H1 (cell line): ENCODE measurements at regions not wholly inside any gene's neighbourhood (a gene's known extent, or its start where the extent isn't known, plus 50 kb on each side); places are given as distances from the start of the nearest gene placed in this dataset.

Experiments used
- CTCF ChIA-PET: fragments of 300-600 bp; sonication (Branson Sonifier 250); formaldehyde crosslinking; loops from one replicate; lab custom pipeline; 2021; ENCODE audit not compliant: partially characterized antibody; lab: Charles Lee
- POLR2A ChIA-PET: fragments of 300-600 bp; sonication (Branson Sonifier 250); formaldehyde crosslinking; loops from one replicate; lab custom pipeline; 2021; ENCODE audit warnings: inconsistent platforms; ENCODE audit not compliant: partially characterized antibody; lab: Charles Lee
- DNase-seq, 2 experiments: peaks; one replicate each; pipeline versions ENCODE4 v3.0.0 to v3.0.0-alpha.2; 2010 to 2022; ENCODE audit warnings: low spot score in 2 of 2, low read depth in 1 of 2, mixed read lengths in 1 of 2
- FAIRE-seq: peaks from 2 replicates; lab custom pipeline; 2011; peaks lifted over from hg19 to GRCh38; lab: Jason Lieb, UNC
- H2AFZ ChIP-seq: 2 replicates; pipeline ENCODE4 v1.8.1; 2012; ENCODE audit warnings: low read length, inconsistent platforms
- H2AK5ac ChIP-seq: 2 replicates; pipeline ENCODE4 v1.6.1; 2013; ENCODE audit warnings: low read depth, low read length
- H2BK120ac ChIP-seq: replicated peaks from 2 replicates; pipeline ENCODE3; 2013; ENCODE audit warnings: low read depth, low read length, inconsistent platforms
- H2BK12ac ChIP-seq: 2 replicates; pipeline ENCODE4 v1.6.1; 2013; ENCODE audit warnings: low read depth, low read length
- H2BK15ac ChIP-seq: 2 replicates; pipeline ENCODE4 v1.6.1; 2013; ENCODE audit warnings: low read length
- H2BK20ac ChIP-seq: 2 replicates; pipeline ENCODE4 v1.6.1; 2013; ENCODE audit warnings: low read length
- H2BK5ac ChIP-seq: 2 replicates; pipeline ENCODE4 v1.6.1; 2013; ENCODE audit warnings: low read depth, low read length
- H3K14ac ChIP-seq: 2 replicates; pipeline ENCODE4 v1.6.1; 2013; ENCODE audit warnings: inconsistent platforms; ENCODE audit not compliant: insufficient read length
- H3K18ac ChIP-seq: 2 replicates; pipeline ENCODE4 v1.6.1; 2013; ENCODE audit warnings: low read length; ENCODE audit errors: extremely low read depth
- H3K23ac ChIP-seq: 2 replicates; pipeline ENCODE4 v1.6.1; 2013; ENCODE audit warnings: inconsistent platforms; ENCODE audit not compliant: insufficient read length
- H3K23me2 ChIP-seq: 2 replicates; pipeline ENCODE4 v1.6.1; 2013; ENCODE audit warnings: low read depth, low read length
- H3K27ac ChIP-seq: 2 replicates; pipeline ENCODE4 v1.6.1; 2011; ENCODE audit warnings: low read depth, low read length, inconsistent platforms
- H3K27me3 ChIP-seq, 4 experiments: replicated peaks in 1 of 4; 1 replicate in 1 of 4; 2 replicates in 3 of 4; pipeline versions ENCODE4 v1.6.1 to v1.8.1; 2011 to 2013; ENCODE audit warnings: low read length in 3 of 4, mild to moderate bottlenecking in 3 of 4, inconsistent platforms in 2 of 4, mixed read lengths in 2 of 4, moderate library complexity in 1 of 4; ENCODE audit not compliant: control insufficient read depth in 3 of 4, insufficient read depth in 3 of 4; ENCODE audit errors: extremely low read depth in 1 of 4
- H3K36me3 ChIP-seq, 4 experiments: 2 replicates each; pipeline versions ENCODE4 v1.6.1 to v1.8.1; 2011 to 2013; ENCODE audit warnings: mild to moderate bottlenecking in 4 of 4, low read length in 3 of 4, moderate library complexity in 2 of 4, control low read depth in 1 of 4, inconsistent platforms in 1 of 4; ENCODE audit not compliant: insufficient read depth in 4 of 4, control insufficient read depth in 2 of 4
- H3K4ac ChIP-seq: replicated peaks from 2 replicates; pipeline ENCODE3; 2013; ENCODE audit warnings: low read length, low read depth, mixed read lengths, inconsistent platforms; ENCODE audit not compliant: insufficient read length
- H3K4me1 ChIP-seq, 4 experiments: replicated peaks in 1 of 4; 1 replicate in 1 of 4; 2 replicates in 3 of 4; pipeline versions ENCODE4 v1.6.1 to v1.8.1; 2011 to 2013; ENCODE audit warnings: low read length in 3 of 4, inconsistent platforms in 2 of 4, mixed read lengths in 1 of 4; ENCODE audit not compliant: insufficient read depth in 4 of 4, control insufficient read depth in 3 of 4
- H3K4me2 ChIP-seq, 2 experiments: 2 replicates each; pipeline versions ENCODE4 v1.6.1 to v1.8.1; 2011 to 2013; ENCODE audit warnings: low read depth in 2 of 2, low read length in 2 of 2, control low read depth in 1 of 2, inconsistent platforms in 1 of 2, mild to moderate bottlenecking in 1 of 2; ENCODE audit not compliant: insufficient read depth in 1 of 2
- H3K4me3 ChIP-seq, 4 experiments: fragments of 200-600, 300-600 bp in 1 of 4; sonication (generic), shearing (Covaris generic), sonication (Bioruptor Twin) in 1 of 4; 2 replicates each; pipeline versions ENCODE4 v1.5.1 to v1.8.1; 2011 to 2016; ENCODE audit warnings: low read length in 4 of 4, low read depth in 3 of 4, control low read depth in 2 of 4, inconsistent platforms in 2 of 4, mild to moderate bottlenecking in 2 of 4, mixed read lengths in 1 of 4, moderate library complexity in 1 of 4; ENCODE audit not compliant: insufficient read depth in 2 of 4; ENCODE audit errors: extremely low read depth in 1 of 4
- H3K56ac ChIP-seq: replicated peaks from 2 replicates; pipeline ENCODE3; 2013; ENCODE audit warnings: low read depth, mild to moderate bottlenecking, mixed read lengths, low read length, inconsistent platforms; ENCODE audit not compliant: insufficient read length
- H3K79me1 ChIP-seq: 2 replicates; pipeline ENCODE4 v1.6.1; 2013; ENCODE audit warnings: low read depth, low read length, control low read depth
- H3K79me2 ChIP-seq, 2 experiments: 2 replicates each; pipeline versions ENCODE4 v1.6.1 to v1.8.1; 2012 to 2013; ENCODE audit warnings: low read length in 2 of 2, mild to moderate bottlenecking in 2 of 2, inconsistent platforms in 1 of 2; ENCODE audit not compliant: insufficient read depth in 2 of 2, control insufficient read depth in 1 of 2
- H3K9ac ChIP-seq, 4 experiments: replicated peaks in 1 of 4; 1 replicate in 1 of 4; 2 replicates in 3 of 4; pipeline versions ENCODE4 v1.6.1 to v1.8.1; 2011 to 2013; ENCODE audit warnings: low read depth in 3 of 4, low read length in 3 of 4, control low read depth in 2 of 4, mild to moderate bottlenecking in 2 of 4, moderate library complexity in 2 of 4, inconsistent platforms in 1 of 4; ENCODE audit errors: extremely low read depth in 1 of 4
- H3K9me3 ChIP-seq, 2 experiments: 2 replicates each; pipeline versions ENCODE4 v1.6.1 to v1.8.1; 2012 to 2013; ENCODE audit warnings: mild to moderate bottlenecking in 2 of 2, moderate library complexity in 2 of 2, control low read depth in 1 of 2, inconsistent platforms in 1 of 2, low read depth in 1 of 2, low read length in 1 of 2, mixed read lengths in 1 of 2; ENCODE audit not compliant: insufficient read depth in 2 of 2
- H4K20me1 ChIP-seq, 2 experiments: replicated peaks in 1 of 2; 2 replicates each; pipeline versions ENCODE3 to v1.8.1; 2011 to 2013; ENCODE audit warnings: inconsistent platforms in 2 of 2, low read length in 2 of 2, mild to moderate bottlenecking in 1 of 2; ENCODE audit not compliant: insufficient read depth in 2 of 2, control insufficient read depth in 1 of 2
- H4K5ac ChIP-seq: 2 replicates; pipeline ENCODE4 v1.6.1; 2013; ENCODE audit warnings: low read length, low read depth, mixed read lengths, inconsistent platforms; ENCODE audit not compliant: insufficient read length
- H4K8ac ChIP-seq: 2 replicates; pipeline ENCODE4 v1.8.0; 2013; ENCODE audit warnings: mild to moderate bottlenecking, moderate library complexity, low read length, inconsistent platforms; ENCODE audit not compliant: insufficient read depth; ENCODE audit errors: extremely low read depth
- H4K91ac ChIP-seq: replicated peaks from 2 replicates; pipeline ENCODE3; 2013; ENCODE audit warnings: low read length, mixed read lengths, inconsistent platforms; ENCODE audit not compliant: insufficient read length
- BCL11A ChIP-seq, 2 experiments: IDR thresholded peaks; one replicate each; pipeline ENCODE4 v1.6.1; 2011; ENCODE audit warnings: low read depth in 2 of 2, low read length in 2 of 2, mild to moderate bottlenecking in 2 of 2
- WGBS, 2 experiments: shearing (Covaris generic) in 1 of 2; methylation state at CpG; one replicate each; pipeline versions ENCODE4 v1.1.6 to v1.1.7; 2013 to 2015; ENCODE audit warnings: low lambda C conversion rate in 2 of 2, mixed read lengths in 2 of 2, inconsistent platforms in 1 of 2, low coverage in 1 of 2, missing lambda C conversion rate in 1 of 2; ENCODE audit not compliant: insufficient replicate concordance in 2 of 2, insufficient coverage in 1 of 2, insufficient read length in 1 of 2; ENCODE audit errors: extremely low coverage in 1 of 2, missing lambda C conversion rate in 1 of 2; 5-methylcytosine and 5-hydroxymethylcytosine counted together
- TF ChIP-seq, protein P1 (sequence below), 3 experiments: IDR thresholded peaks; 1 replicate in 2 of 3; 2 replicates in 1 of 3; pipeline versions ENCODE4 v1.5.1 to v1.6.1; 2011; ENCODE audit warnings: low read length in 3 of 3, mild to moderate bottlenecking in 3 of 3, inconsistent platforms in 2 of 3, low read depth in 1 of 3, moderate library complexity in 1 of 3; ENCODE audit not compliant: insufficient read depth in 1 of 3; ENCODE audit errors: control extremely low read depth in 1 of 3

DNA sequence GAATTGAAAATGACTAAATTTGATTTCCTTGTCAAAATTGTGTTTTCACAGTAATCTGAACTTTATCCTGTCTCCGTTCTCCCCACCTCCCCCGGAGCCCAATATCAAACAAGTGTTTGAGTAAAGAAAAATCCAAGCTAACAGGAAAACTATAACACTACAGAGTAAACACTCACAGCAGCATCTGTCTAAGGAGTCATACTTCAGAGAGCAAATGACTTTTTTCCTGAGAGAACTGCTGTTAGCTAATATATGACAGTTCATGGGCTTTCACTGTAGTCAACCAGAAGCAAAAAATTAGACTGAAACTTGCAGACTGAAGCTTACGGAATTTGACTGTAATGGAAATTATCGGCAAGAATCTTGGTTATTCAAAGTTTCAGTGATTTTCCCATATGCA is 321.7 kb downstream of the ANKRD50 start:
- no peaks in the 10 kb centered on the region for H3K4me1 ChIP-seq
- no peaks in the 10 kb centered on the region for H3K36me3 ChIP-seq
- H3K4me3 ChIP-seq: no peak overlapping the region
- no peak overlapping the region for H2BK120ac ChIP-seq
- DNase-seq: no peak
- no peak overlapping the region for H4K8ac ChIP-seq
- no peak overlapping the region for H2BK12ac ChIP-seq
- H2AFZ ChIP-seq: no peak overlapping the region
- H3K79me1 ChIP-seq: no peaks in the 10 kb centered on the region
- CTCF ChIA-PET: no interaction called here
- POLR2A ChIA-PET: no interaction called here
- no peak overlapping the region for H4K91ac ChIP-seq
- H3K27me3 ChIP-seq: no peaks in the 10 kb centered on the region
- no peak overlapping the region for H3K14ac ChIP-seq
- H2BK5ac ChIP-seq: no peak overlapping the region
- H4K5ac ChIP-seq: no peak overlapping the region
- H3K23ac ChIP-seq: no peak overlapping the region
- H2AK5ac ChIP-seq: no peak overlapping the region
- H4K20me1 ChIP-seq: no peaks in the 10 kb centered on the region
- no peak overlapping the region for H3K4me2 ChIP-seq
- H3K23me2 ChIP-seq: no peaks in the 10 kb centered on the region
- no peak overlapping the region for H3K18ac ChIP-seq
- 89% methylated on average over 4 of the region's 4 CpGs; no CpG with 5 or more reads in 1 of the 2 experiments for WGBS, 2 experiments
- no peaks in the 10 kb centered on the region for H3K79me2 ChIP-seq
- no peaks in the 10 kb centered on the region for H3K9me3 ChIP-seq
- H3K56ac ChIP-seq: no peak overlapping the region
- no peak for TF ChIP-seq BCL11A (IDR thresholded peaks at IDR 0.05; ENCODE audit: low read depth in 2 of 2, low read length in 2 of 2)
- TF ChIP-seq, protein P1, sequence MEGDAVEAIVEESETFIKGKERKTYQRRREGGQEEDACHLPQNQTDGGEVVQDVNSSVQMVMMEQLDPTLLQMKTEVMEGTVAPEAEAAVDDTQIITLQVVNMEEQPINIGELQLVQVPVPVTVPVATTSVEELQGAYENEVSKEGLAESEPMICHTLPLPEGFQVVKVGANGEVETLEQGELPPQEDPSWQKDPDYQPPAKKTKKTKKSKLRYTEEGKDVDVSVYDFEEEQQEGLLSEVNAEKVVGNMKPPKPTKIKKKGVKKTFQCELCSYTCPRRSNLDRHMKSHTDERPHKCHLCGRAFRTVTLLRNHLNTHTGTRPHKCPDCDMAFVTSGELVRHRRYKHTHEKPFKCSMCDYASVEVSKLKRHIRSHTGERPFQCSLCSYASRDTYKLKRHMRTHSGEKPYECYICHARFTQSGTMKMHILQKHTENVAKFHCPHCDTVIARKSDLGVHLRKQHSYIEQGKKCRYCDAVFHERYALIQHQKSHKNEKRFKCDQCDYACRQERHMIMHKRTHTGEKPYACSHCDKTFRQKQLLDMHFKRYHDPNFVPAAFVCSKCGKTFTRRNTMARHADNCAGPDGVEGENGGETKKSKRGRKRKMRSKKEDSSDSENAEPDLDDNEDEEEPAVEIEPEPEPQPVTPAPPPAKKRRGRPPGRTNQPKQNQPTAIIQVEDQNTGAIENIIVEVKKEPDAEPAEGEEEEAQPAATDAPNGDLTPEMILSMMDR (IDR thresholded peaks at IDR 0.05; ENCODE audit: control extremely low read depth in 1 of 3, insufficient read depth in 1 of 3, low read depth in 1 of 3, low read length in 3 of 3): no peak
- no peak for FAIRE-seq
- H3K9ac ChIP-seq: no peak overlapping the region
- no peak overlapping the region for H3K27ac ChIP-seq
- H3K4ac ChIP-seq: no peak overlapping the region
- H2BK20ac ChIP-seq: no peak overlapping the region
- no peak overlapping the region for H2BK15ac ChIP-seq
